ENCODE measurements at regions not wholly inside any gene's neighbourhood (a gene's known extent, or its start where the extent isn't known, plus 50 kb on each side); places are given as distances from the start of the nearest gene placed in this dataset.

DNA sequence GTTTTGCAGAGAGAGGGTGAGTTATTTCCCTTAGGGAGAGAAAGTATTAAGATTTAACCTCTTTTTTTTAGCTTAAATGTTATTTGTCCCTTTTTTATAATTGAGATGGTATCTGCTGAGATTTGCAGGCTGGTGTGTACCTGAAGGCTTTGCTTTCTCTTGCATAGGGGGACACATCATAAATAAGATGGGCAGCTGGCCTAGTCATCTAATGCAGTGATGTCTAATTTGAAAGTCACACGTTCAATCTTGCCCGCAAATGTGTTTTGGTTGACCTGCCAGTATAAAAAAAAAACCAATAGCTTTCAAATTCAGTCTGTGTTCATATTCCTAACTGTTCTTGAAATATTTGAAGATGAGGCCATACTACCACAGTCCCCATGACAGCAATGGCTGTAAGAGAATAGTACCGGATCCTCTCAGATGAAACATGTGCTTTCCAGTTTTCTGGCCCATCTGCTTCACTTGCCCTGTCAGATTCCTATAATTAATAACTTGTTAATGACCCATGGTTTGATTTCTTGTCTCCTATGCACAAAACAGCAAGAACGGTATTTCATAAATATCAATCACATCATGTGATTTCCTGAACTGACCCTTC, 914.2 kb downstream of the IPMK start:
- TF ChIP-seq EZH2phosphoT487 (IDR thresholded peaks at IDR 0.05; ENCODE audit: insufficient read depth, low read depth) (no peak), EZH2 (IDR thresholded peaks at IDR 0.05; ENCODE audit: insufficient read depth, poor library complexity, severe bottlenecking) (no peak)
